ENCODE measurements at regions not wholly inside any gene's neighbourhood (a gene's known extent, or its start where the extent isn't known, plus 50 kb on each side); places are given as distances from the start of the nearest gene placed in this dataset.

GRCh38 chr12:73341559-73342247 lies 1069.5 kb downstream of the TRHDE start:
- DNase-seq (ENCODE audit: low read depth) = no peak

GRCh38 chr12:73342733-73343132 lies 1070.6 kb downstream of the TRHDE start:
- DNase-seq (ENCODE audit: low read depth) = no peak

- no peak for DNase-seq (ENCODE audit: low read depth)
These were observed 1080.7 kb downstream of the TRHDE start for GRCh38 chr12:73352826-73353225.

- no peak for DNase-seq (ENCODE audit: low read depth)
These were observed 1089.1 kb downstream of the TRHDE start for GRCh38 chr12:73361156-73361863.

GRCh38 chr12:73361864-73362230 lies 1089.7 kb downstream of the TRHDE start:
- DNase-seq (ENCODE audit: low read depth) = no peak

- DNase-seq (ENCODE audit: low read depth) = no peak
These were observed 1090.5 kb downstream of the TRHDE start for GRCh38 chr12:73362666-73363065.

- DNase-seq (ENCODE audit: low read depth) = no peak
These were observed 1100.7 kb downstream of the TRHDE start for GRCh38 chr12:73372856-73373255.

- DNase-seq (ENCODE audit: low read depth) = no peak
These were observed 1102.2 kb downstream of the TRHDE start for GRCh38 chr12:73374360-73374759.

GRCh38 chr12:73383584-73384222 lies 1111.5 kb downstream of the TRHDE start:
- DNase-seq (ENCODE audit: low read depth) = no peak

GRCh38 chr12:73384592-73384991 lies 1112.4 kb downstream of the TRHDE start:
- no peak for DNase-seq (ENCODE audit: low read depth)

- no peak for DNase-seq (ENCODE audit: low read depth)
These were observed 1118.1 kb downstream of the TRHDE start for GRCh38 chr12:73390261-73390660.

GRCh38 chr12:73413051-73413450 lies 1124.6 kb upstream of the ATXN7L3B start:
- DNase-seq (ENCODE audit: low read depth) = no peak

GRCh38 chr12:73413974-73414373 lies 1123.7 kb upstream of the ATXN7L3B start:
- DNase-seq (ENCODE audit: low read depth) = no peak

- DNase-seq (ENCODE audit: low read depth) = no peak
These were observed 1122.7 kb upstream of the ATXN7L3B start for GRCh38 chr12:73414926-73415325.

GRCh38 chr12:73418541-73418940 lies 1119.1 kb upstream of the ATXN7L3B start:
- DNase-seq (ENCODE audit: low read depth) = no peak

GRCh38 chr12:73421832-73422231 lies 1115.8 kb upstream of the ATXN7L3B start:
- DNase-seq (ENCODE audit: low read depth) = no peak

GRCh38 chr12:73424484-73424883 lies 1113.2 kb upstream of the ATXN7L3B start:
- no peak for DNase-seq (ENCODE audit: low read depth)

GRCh38 chr12:73445658-73446324 lies 1091.8 kb upstream of the ATXN7L3B start:
- DNase-seq (ENCODE audit: low read depth) = no peak

GRCh38 chr12:73452672-73453469 lies 1084.8 kb upstream of the ATXN7L3B start:
- no peak for DNase-seq (ENCODE audit: low read depth)

- DNase-seq (ENCODE audit: low read depth) = no peak
These were observed 1077.4 kb upstream of the ATXN7L3B start for GRCh38 chr12:73460212-73460611.

GRCh38 chr12:73465106-73465505 lies 1072.5 kb upstream of the ATXN7L3B start:
- DNase-seq (ENCODE audit: low read depth) = no peak

GRCh38 chr12:73486256-73486655 lies 1051.4 kb upstream of the ATXN7L3B start:
- DNase-seq (ENCODE audit: low read depth) = no peak

Data from forelimb muscle (tissue), 1 donor.